GM12878 (cell line): ENCODE measurements at regions not wholly inside any gene's neighbourhood (a gene's known extent, or its start where the extent isn't known, plus 50 kb on each side); places are given as distances from the start of the nearest gene placed in this dataset.

Source experiments
- CTCF ChIP-seq, 3 experiments: IDR thresholded peaks in 2 of 3; conservative IDR thresholded peaks in 1 of 3; 2 replicates each; pipeline ENCODE4 v1.5.1; 2011; ENCODE audit warnings: low read depth in 3 of 3, low read length in 3 of 3, mild to moderate bottlenecking in 3 of 3, control low read depth in 2 of 3, moderate library complexity in 2 of 3, inconsistent platforms in 1 of 3, mixed read lengths in 1 of 3; ENCODE audit not compliant: control insufficient read depth in 2 of 3, insufficient read depth in 1 of 3; ENCODE audit errors: extremely low read depth in 1 of 3
- ETV6 ChIP-seq, 2 experiments: fragments of 450-650 bp in 1 of 2; IDR thresholded peaks in 1 of 2; conservative IDR thresholded peaks in 1 of 2; 2 replicates each; pipeline ENCODE4 v1.6.1; 2014; ENCODE audit warnings: antibody characterized with exemption in 1 of 2, borderline replicate concordance in 1 of 2, low read depth in 1 of 2, mild to moderate bottlenecking in 1 of 2, moderate library complexity in 1 of 2
- NRF1 ChIP-seq: conservative IDR thresholded peaks from 2 replicates; pipeline ENCODE4 v1.6.1; 2011; ENCODE audit warnings: mild to moderate bottlenecking, low read depth, low read length, improper control_type of control experiment
- POLR2AphosphoS2 ChIP-seq: IDR thresholded peaks from 2 replicates; pipeline ENCODE4 v1.6.1; 2011; ENCODE audit warnings: low read depth, mild to moderate bottlenecking, low read length, improper control_type of control experiment, moderate library complexity
- POLR2AphosphoS5 ChIP-seq: IDR thresholded peaks from 2 replicates; pipeline ENCODE4 v1.6.1; 2011; ENCODE audit warnings: mild to moderate bottlenecking, low read length, inconsistent platforms
- RELA ChIP-seq: fragments of 450-650 bp; IDR thresholded peaks from 2 replicates; pipeline ENCODE4 v1.8.0; 2014; ENCODE audit warnings: borderline replicate concordance; ENCODE audit not compliant: partially characterized antibody
- SRF ChIP-seq, 2 experiments: IDR thresholded peaks; 2 replicates each; pipeline ENCODE4 v1.6.1; 2011; ENCODE audit warnings: low read depth in 2 of 2, low read length in 2 of 2, mild to moderate bottlenecking in 1 of 2, moderate library complexity in 1 of 2
- TCF12 ChIP-seq: IDR thresholded peaks from 2 replicates; pipeline ENCODE4 v1.6.1; 2011; ENCODE audit warnings: low read depth, mild to moderate bottlenecking, low read length
- YY1 ChIP-seq: IDR thresholded peaks from 2 replicates; pipeline ENCODE4 v1.6.1; 2011; ENCODE audit warnings: low read depth, mild to moderate bottlenecking, low read length
- TF ChIP-seq, protein P1 (sequence below): IDR thresholded peaks from 2 replicates; pipeline ENCODE4 v1.6.1; 2011; ENCODE audit warnings: low read depth, mild to moderate bottlenecking, low read length, moderate library complexity, borderline replicate concordance; ENCODE audit errors: extremely low read depth

- TF ChIP-seq YY1: no peak
- TF ChIP-seq POLR2AphosphoS2: no peak
- no peak for TF ChIP-seq ETV6 (conservative IDR thresholded peaks at IDR 0.05 in 1 of 2, IDR thresholded peaks at IDR 0.05 in 1 of 2; ENCODE audit: borderline replicate concordance in 1 of 2, low read depth in 1 of 2)
- no peak for TF ChIP-seq CTCF (IDR thresholded peaks at IDR 0.05 in 2 of 3, conservative IDR thresholded peaks at IDR 0.05 in 1 of 3; ENCODE audit: control insufficient read depth in 2 of 3, extremely low read depth in 1 of 3, insufficient read depth in 1 of 3, low read depth in 3 of 3, low read length in 3 of 3)
- TF ChIP-seq NRF1: no peak
- no peak for TF ChIP-seq RELA
- TF ChIP-seq, protein P1, sequence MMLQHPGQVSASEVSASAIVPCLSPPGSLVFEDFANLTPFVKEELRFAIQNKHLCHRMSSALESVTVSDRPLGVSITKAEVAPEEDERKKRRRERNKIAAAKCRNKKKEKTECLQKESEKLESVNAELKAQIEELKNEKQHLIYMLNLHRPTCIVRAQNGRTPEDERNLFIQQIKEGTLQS: no peak
- no peak for TF ChIP-seq POLR2AphosphoS5
- TF ChIP-seq TCF12: no peak
- TF ChIP-seq SRF (IDR thresholded peaks at IDR 0.05; ENCODE audit: low read depth in 2 of 2, low read length in 2 of 2): no peak
These were observed 221.7 kb upstream of the MARCKS start for GRCh38 chr6:113635222-113635986.
